A549 (cell line): ENCODE measurements at regions not wholly inside any gene's neighbourhood (a gene's known extent, or its start where the extent isn't known, plus 50 kb on each side); places are given as distances from the start of the nearest gene placed in this dataset.

Experiments
- ATAC-seq, 2 experiments: fragments of 200-7000 bp in 1 of 2; fragments of >200 bp in 1 of 2; cut with Nextera tagmentation in 1 of 2; cut with Tn5 transposase in 1 of 2; 3 replicates each; pipeline versions ENCODE4 v1.8.0 to v1.9.1; 2018 to 2020; ENCODE audit warnings: mild to moderate bottlenecking in 1 of 2, moderate library complexity in 1 of 2
- CTCF ChIA-PET: fragments of 300-600 bp; sonication (Branson Sonifier 250); formaldehyde crosslinking; extraction: SDS; loops from one replicate; lab custom pipeline; 2021; ENCODE audit warnings: antibody characterized with exemption, inconsistent platforms; lab: Yijun Ruan, JAX
- POLR2A ChIA-PET: fragments of 350-600 bp; formaldehyde crosslinking; extraction: SDS; loops from one replicate; lab custom pipeline; 2021; ENCODE audit warnings: antibody characterized with exemption, inconsistent platforms; lab: Yijun Ruan, JAX
- DNase-seq, 2 experiments: peaks; one replicate each; pipeline versions ENCODE4 v3.0.0 to v3.0.0-alpha.2; 2011 to 2016; ENCODE audit warnings: low read depth in 1 of 2, low spot score in 1 of 2
- FAIRE-seq: peaks from 2 replicates; lab custom pipeline; 2011; peaks lifted over from hg19 to GRCh38; lab: Jason Lieb, UNC
- H3K27ac ChIP-seq, 2 experiments: fragments of >200 bp; sonication (Bioruptor Twin); formaldehyde crosslinking; 3 replicates each; pipeline ENCODE4 v1.5.1; 2016 to 2017
- H3K4me1 ChIP-seq: fragments of >200 bp; sonication (Bioruptor Twin); formaldehyde crosslinking; 3 replicates; pipeline ENCODE4 v1.6.1; 2016
- H3K4me2 ChIP-seq: fragments of >200 bp; sonication (Bioruptor Twin); formaldehyde crosslinking; 3 replicates; pipeline ENCODE4 v1.6.1; 2016
- H3K4me3 ChIP-seq: fragments of >200 bp; sonication (Bioruptor Twin); formaldehyde crosslinking; 3 replicates; pipeline ENCODE4 v1.5.1; 2016
- H3K9me3 ChIP-seq: fragments of >200 bp; sonication (Bioruptor Twin); formaldehyde crosslinking; 3 replicates; pipeline ENCODE4 v1.6.1; 2016
- BHLHE40 ChIP-seq: IDR thresholded peaks from 2 replicates; pipeline ENCODE4 v1.6.1; 2012; ENCODE audit warnings: low read depth, low read length, inconsistent platforms
- CBX2 ChIP-seq: fragments of 200-600 bp; sonication (generic); IDR thresholded peaks from 2 replicates; pipeline ENCODE4 v1.6.1; 2016; ENCODE audit warnings: low read depth, mild to moderate bottlenecking, borderline replicate concordance
- CHD2 ChIP-seq: fragments of 150-350 bp; IDR thresholded peaks from 2 replicates; pipeline ENCODE4 v1.6.1; 2014; ENCODE audit warnings: low read length; ENCODE audit not compliant: partially characterized antibody
- EHF ChIP-seq: fragments of 250-450 bp; sonication (Bioruptor Pico); IDR thresholded peaks from 2 replicates; pipeline ENCODE4 v1.5.0; 2020; ENCODE audit warnings: mild to moderate bottlenecking
- FOSB ChIP-seq: fragments of 250-450 bp; sonication (Bioruptor Pico); IDR thresholded peaks from 2 replicates; pipeline ENCODE4 v1.5.0; 2020; ENCODE audit warnings: mild to moderate bottlenecking, moderate library complexity
- FOSL2 ChIP-seq, 2 experiments: fragments of 450-650 bp in 1 of 2; fragments of >200 bp in 1 of 2; sonication (Bioruptor Twin) in 1 of 2; formaldehyde crosslinking; IDR thresholded peaks; 2 replicates each; pipeline versions ENCODE4 v1.5.0 to v1.6.1; 2016 to 2020; ENCODE audit warnings: mild to moderate bottlenecking in 1 of 2, moderate library complexity in 1 of 2
- FOXS1 ChIP-seq: fragments of 250-450 bp; sonication (Bioruptor Pico); IDR thresholded peaks from 2 replicates; pipeline ENCODE4 v1.5.0; 2020; ENCODE audit warnings: mild to moderate bottlenecking, moderate library complexity
- GATA3 ChIP-seq: IDR thresholded peaks from 2 replicates; pipeline ENCODE4 v1.6.1; 2012; ENCODE audit warnings: borderline replicate concordance
- HDAC2 ChIP-seq: fragments of 200-600 bp; sonication (generic); IDR thresholded peaks from 2 replicates; pipeline ENCODE4 v1.6.1; 2016
- HEYL ChIP-seq: fragments of 250-450 bp; sonication (Bioruptor Pico); IDR thresholded peaks from 2 replicates; pipeline ENCODE4 v1.8.0; 2021; ENCODE audit warnings: mild to moderate bottlenecking, moderate library complexity
- HOXB5 ChIP-seq: fragments of 250-450 bp; sonication (Bioruptor Pico); IDR thresholded peaks from 2 replicates; pipeline ENCODE4 v1.5.0; 2020; ENCODE audit warnings: mild to moderate bottlenecking, moderate library complexity
- KDM1A ChIP-seq: fragments of 200-600 bp; sonication (generic); IDR thresholded peaks from 2 replicates; pipeline ENCODE4 v1.6.1; 2016; ENCODE audit warnings: low read depth, mild to moderate bottlenecking
- KDM5A ChIP-seq: fragments of 200-600 bp; sonication (generic); IDR thresholded peaks from 2 replicates; pipeline ENCODE4 v1.6.1; 2016; ENCODE audit warnings: antibody characterized with exemption, mild to moderate bottlenecking
- MAZ ChIP-seq: fragments of 150-350 bp; IDR thresholded peaks from 2 replicates; pipeline ENCODE4 v1.6.1; 2014; ENCODE audit warnings: antibody characterized with exemption, low read depth, low read length, borderline replicate concordance
- NR3C1 ChIP-seq: fragments of >200 bp; sonication (Bioruptor Twin); formaldehyde crosslinking; IDR thresholded peaks from 3 replicates; pipeline ENCODE4 v1.6.1; 2017
- PHF8 ChIP-seq: fragments of 200-600 bp; sonication (generic); IDR thresholded peaks from 2 replicates; pipeline ENCODE4 v1.6.1; 2016; ENCODE audit warnings: low read depth, mild to moderate bottlenecking, antibody characterized with exemption, moderate library complexity, borderline replicate concordance
- POLR2AphosphoS2 ChIP-seq: conservative IDR thresholded peaks from 2 replicates; pipeline ENCODE4 v1.6.1; 2012; ENCODE audit warnings: low read length, improper control_type of control experiment, inconsistent platforms
- RAD21 ChIP-seq, 2 experiments: fragments of >200 bp in 1 of 2; sonication (Bioruptor Twin) in 1 of 2; formaldehyde crosslinking in 1 of 2; IDR thresholded peaks in 1 of 2; conservative IDR thresholded peaks in 1 of 2; 2 replicates in 1 of 2; 3 replicates in 1 of 2; pipeline ENCODE4 v1.6.1; 2012 to 2018; ENCODE audit warnings: inconsistent platforms in 1 of 2
- RARB ChIP-seq: fragments of 250-450 bp; sonication (Bioruptor Pico); IDR thresholded peaks from 2 replicates; pipeline ENCODE4 v1.8.0; 2021; ENCODE audit warnings: mild to moderate bottlenecking, moderate library complexity
- RCOR1 ChIP-seq: fragments of 150-350 bp; IDR thresholded peaks from 2 replicates; pipeline ENCODE4 v1.6.1; 2014; ENCODE audit warnings: antibody characterized with exemption, low read length, low read depth
- RFX5 ChIP-seq: fragments of 450-650 bp; IDR thresholded peaks from 2 replicates; pipeline ENCODE4 v1.7.1; 2014; ENCODE audit warnings: antibody characterized with exemption, mild to moderate bottlenecking, moderate library complexity
- RNF2 ChIP-seq: fragments of 200-600 bp; sonication (generic); IDR thresholded peaks from 2 replicates; pipeline ENCODE4 v1.6.1; 2016; ENCODE audit warnings: low read depth, mild to moderate bottlenecking, antibody characterized with exemption, moderate library complexity, borderline replicate concordance
- TFCP2L1 ChIP-seq: fragments of 250-450 bp; sonication (Bioruptor Pico); IDR thresholded peaks from 2 replicates; pipeline ENCODE4 v1.5.0; 2021; ENCODE audit warnings: mild to moderate bottlenecking
- ZFP36 ChIP-seq: fragments of 450-650 bp; IDR thresholded peaks from 2 replicates; pipeline ENCODE4 v1.6.1; 2014; ENCODE audit warnings: borderline replicate concordance; ENCODE audit not compliant: partially characterized antibody
- WGBS: methylation state at CpG from one replicate; pipeline ENCODE4 v1.1.6; 2017; ENCODE audit errors: missing lambda C conversion rate; 5-methylcytosine and 5-hydroxymethylcytosine counted together
- TF ChIP-seq, protein P1 (sequence below): fragments of 250-450 bp; sonication (Bioruptor Pico); IDR thresholded peaks from 2 replicates; pipeline ENCODE4 v1.5.0; 2020; ENCODE audit warnings: low read depth, mild to moderate bottlenecking, moderate library complexity
- TF ChIP-seq, protein P2 (sequence below): IDR thresholded peaks from 2 replicates; pipeline ENCODE4 v1.6.1; 2012
- TF ChIP-seq, protein P3 (sequence below): fragments of 150-350 bp; IDR thresholded peaks from 2 replicates; pipeline ENCODE4 v1.6.1; 2014; ENCODE audit warnings: low read depth, mild to moderate bottlenecking, low read length
- TF ChIP-seq, protein P4 (sequence below): fragments of 450-650 bp; IDR thresholded peaks from 2 replicates; pipeline ENCODE4 v1.6.1; 2014; ENCODE audit warnings: antibody characterized with exemption
- TF ChIP-seq, protein P5 (sequence below): fragments of >200 bp; sonication (Bioruptor Twin); formaldehyde crosslinking; IDR thresholded peaks from 2 replicates; pipeline ENCODE4 v1.6.1; 2016

DNA sequence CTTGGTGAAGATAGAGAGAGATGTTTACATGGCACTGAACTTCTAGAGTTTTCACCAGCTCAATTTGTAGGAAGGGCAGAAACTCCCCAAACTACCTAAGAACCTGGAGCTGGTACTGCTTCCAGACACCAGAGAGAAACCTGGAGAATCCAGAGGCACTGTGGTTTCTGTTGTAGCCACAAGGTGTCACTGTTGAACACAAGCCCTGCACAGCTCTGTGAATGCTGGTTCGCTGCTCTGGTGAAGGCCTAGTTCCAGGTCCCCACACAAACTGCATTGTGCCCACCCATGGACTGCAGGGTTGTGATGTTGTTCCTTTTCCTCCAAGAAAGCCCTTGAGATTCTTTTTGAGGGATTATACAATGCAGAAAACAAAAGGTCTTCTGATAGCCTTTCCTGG lies 150.5 kb upstream of the HS6ST1 start:
- TF ChIP-seq RAD21 (conservative IDR thresholded peaks at IDR 0.05 in 1 of 2, IDR thresholded peaks at IDR 0.05 in 1 of 2) (peak in 1 of 2 experiments; percentile 19; a peak in 1 of 5 replicates), RNF2 (no peak), RCOR1 (no peak)
- POLR2A ChIA-PET = no interaction called here
- FAIRE-seq (no peak), DNase-seq (peak in 1 of 2 experiments; percentile 23), ATAC-seq (peak in 1 of 2 experiments; percentile 42; a peak in 2 of 6 replicates)
- CTCF ChIA-PET = interaction anchor here (1.1 to 1.7 kb wide), 2 partner anchors 11 to 27 kb away, joined by 3 to 4 read pairs; no protein-coding TSS in a partner anchor
- Histone ChIP-seq H3K4me1 (no peaks in the 10 kb centered on the region), H3K9me3 (peaks cover 24% of the 10 kb centered on the region), H3K27ac (no peak overlapping the region), H3K4me3 (no peak overlapping the region), H3K4me2 (no peak overlapping the region)
- 9% methylated on average over 1 of the region's 1 CpG for WGBS

DNA sequence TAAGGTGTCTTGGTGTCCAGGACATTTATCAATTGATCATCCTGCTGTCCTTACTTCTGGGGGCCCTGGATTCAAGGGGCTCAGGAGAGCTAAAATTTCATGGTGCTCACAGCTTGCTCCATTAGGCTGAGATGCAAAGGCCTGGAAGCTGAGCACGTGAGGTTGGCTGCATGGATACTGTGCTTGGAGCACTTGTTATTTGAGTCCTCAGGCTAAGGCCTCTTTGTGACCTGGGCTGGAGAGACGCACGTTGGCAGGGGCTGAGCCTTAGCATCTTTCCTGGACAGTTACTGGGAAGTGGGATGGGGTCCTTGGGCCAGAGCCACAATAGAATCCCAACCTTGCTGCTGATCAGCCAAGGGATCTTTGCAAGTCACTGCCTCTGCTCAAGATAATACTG lies 151.2 kb upstream of the HS6ST1 start:
- H3K4me2 ChIP-seq = no peak overlapping the region
- ATAC-seq = no peak
- H3K4me1 ChIP-seq = no peaks in the 10 kb centered on the region
- H3K9me3 ChIP-seq = peaks cover 24% of the 10 kb centered on the region
- TF ChIP-seq CHD2 (no peak), FOSL2 (IDR thresholded peaks at IDR 0.05) (no peak), FOSL2 (CRISPR knock-in tag; IDR thresholded peaks at IDR 0.05) (no peak), TFCP2L1 (no peak), HDAC2 (no peak), MAZ (no peak), BHLHE40 (no peak), RAD21 (conservative IDR thresholded peaks at IDR 0.05 in 1 of 2, IDR thresholded peaks at IDR 0.05 in 1 of 2) (no peak), CBX2 (no peak), HOXB5 (no peak), KDM5A (no peak), FOXS1 (CRISPR knock-in tag) (no peak), HEYL (CRISPR knock-in tag) (no peak), KDM1A (no peak), ZFP36 (no peak), POLR2AphosphoS2 (no peak)
- TF ChIP-seq, protein P1, sequence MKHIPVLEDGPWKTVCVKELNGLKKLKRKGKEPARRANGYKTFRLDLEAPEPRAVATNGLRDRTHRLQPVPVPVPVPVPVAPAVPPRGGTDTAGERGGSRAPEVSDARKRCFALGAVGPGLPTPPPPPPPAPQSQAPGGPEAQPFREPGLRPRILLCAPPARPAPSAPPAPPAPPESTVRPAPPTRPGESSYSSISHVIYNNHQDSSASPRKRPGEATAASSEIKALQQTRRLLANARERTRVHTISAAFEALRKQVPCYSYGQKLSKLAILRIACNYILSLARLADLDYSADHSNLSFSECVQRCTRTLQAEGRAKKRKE (CRISPR knock-in tag) = no peak
- TF ChIP-seq, protein P2, sequence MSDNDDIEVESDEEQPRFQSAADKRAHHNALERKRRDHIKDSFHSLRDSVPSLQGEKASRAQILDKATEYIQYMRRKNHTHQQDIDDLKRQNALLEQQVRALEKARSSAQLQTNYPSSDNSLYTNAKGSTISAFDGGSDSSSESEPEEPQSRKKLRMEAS = no peak
- TF ChIP-seq, protein P3, sequence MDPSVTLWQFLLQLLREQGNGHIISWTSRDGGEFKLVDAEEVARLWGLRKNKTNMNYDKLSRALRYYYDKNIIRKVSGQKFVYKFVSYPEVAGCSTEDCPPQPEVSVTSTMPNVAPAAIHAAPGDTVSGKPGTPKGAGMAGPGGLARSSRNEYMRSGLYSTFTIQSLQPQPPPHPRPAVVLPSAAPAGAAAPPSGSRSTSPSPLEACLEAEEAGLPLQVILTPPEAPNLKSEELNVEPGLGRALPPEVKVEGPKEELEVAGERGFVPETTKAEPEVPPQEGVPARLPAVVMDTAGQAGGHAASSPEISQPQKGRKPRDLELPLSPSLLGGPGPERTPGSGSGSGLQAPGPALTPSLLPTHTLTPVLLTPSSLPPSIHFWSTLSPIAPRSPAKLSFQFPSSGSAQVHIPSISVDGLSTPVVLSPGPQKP = no peak
- TF ChIP-seq, all 56 proteins: peak for 0
- DNase-seq = no peak
- 7% methylated on average over 3 of the region's 3 CpGs for WGBS
- ChIA-PET POLR2A (no interaction called here), CTCF (interaction anchor here (1.1 to 1.7 kb wide), 2 partner anchors 11 to 27 kb away, joined by 3 to 4 read pairs; no protein-coding TSS in a partner anchor)
- Histone ChIP-seq H3K4me3 (no peak overlapping the region), H3K27ac (no peak overlapping the region)
- no peak for FAIRE-seq

DNA sequence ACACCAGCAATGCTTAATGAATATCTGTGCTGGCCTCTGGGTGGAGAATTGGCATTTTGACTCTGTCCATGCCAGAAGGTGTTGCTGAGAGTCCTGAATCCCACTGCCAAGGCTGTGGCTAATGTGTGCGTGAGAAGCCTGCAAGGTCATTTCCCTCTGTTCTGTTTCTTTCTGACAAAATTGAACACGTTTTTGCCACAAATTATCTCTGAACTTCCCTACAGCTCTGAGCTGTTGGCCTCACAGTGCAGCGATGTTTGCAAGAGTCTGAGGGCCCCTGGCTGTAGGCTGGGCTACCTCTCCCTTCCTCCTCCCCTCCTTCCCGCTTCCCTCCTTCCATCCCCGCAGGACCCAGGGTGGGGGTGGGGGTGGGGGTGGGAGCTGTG lies 154.1 kb upstream of the HS6ST1 start:
- Histone ChIP-seq H3K9me3 (peaks cover 24% of the 10 kb centered on the region), H3K27ac (no peak overlapping the region), H3K4me3 (no peak overlapping the region), H3K4me1 (no peaks in the 10 kb centered on the region), H3K4me2 (no peak overlapping the region)
- ChIA-PET CTCF (no interaction called here), POLR2A (no interaction called here)
- FAIRE-seq (no peak), ATAC-seq (no peak), DNase-seq (no peak)
- 55% methylated on average over 3 of the region's 5 CpGs for WGBS
- no peak for TF ChIP-seq RFX5
- TF ChIP-seq RARB = no peak
- TF ChIP-seq FOSB = no peak
- TF ChIP-seq TFCP2L1 = no peak
- TF ChIP-seq, protein P4, sequence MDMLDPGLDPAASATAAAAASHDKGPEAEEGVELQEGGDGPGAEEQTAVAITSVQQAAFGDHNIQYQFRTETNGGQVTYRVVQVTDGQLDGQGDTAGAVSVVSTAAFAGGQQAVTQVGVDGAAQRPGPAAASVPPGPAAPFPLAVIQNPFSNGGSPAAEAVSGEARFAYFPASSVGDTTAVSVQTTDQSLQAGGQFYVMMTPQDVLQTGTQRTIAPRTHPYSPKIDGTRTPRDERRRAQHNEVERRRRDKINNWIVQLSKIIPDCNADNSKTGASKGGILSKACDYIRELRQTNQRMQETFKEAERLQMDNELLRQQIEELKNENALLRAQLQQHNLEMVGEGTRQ = no peak
- TF ChIP-seq PHF8 = no peak
- TF ChIP-seq MAZ = no peak
- TF ChIP-seq, protein P5, sequence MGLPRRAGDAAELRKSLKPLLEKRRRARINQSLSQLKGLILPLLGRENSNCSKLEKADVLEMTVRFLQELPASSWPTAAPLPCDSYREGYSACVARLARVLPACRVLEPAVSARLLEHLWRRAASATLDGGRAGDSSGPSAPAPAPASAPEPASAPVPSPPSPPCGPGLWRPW = no peak
- TF ChIP-seq NR3C1 = no peak
- no peak for TF ChIP-seq EHF (CRISPR knock-in tag)
- TF ChIP-seq, protein P2 = no peak
- TF ChIP-seq GATA3 = no peak
- no peak for TF ChIP-seq POLR2AphosphoS2
- no peak for TF ChIP-seq HEYL (CRISPR knock-in tag)
